Activated B cell treated with CpG ODN at 0.5 μM for 24 hours (primary cell): ENCODE measurements at regions not wholly inside any gene's neighbourhood (a gene's known extent, or its start where the extent isn't known, plus 50 kb on each side); places are given as distances from the start of the nearest gene placed in this dataset.
"Not testable (repeated sequence)": the region's sequence is repeated elsewhere in the genome, so short reads cannot be mapped to it uniquely, and the experiment has no call there.

Experiments
- ATAC-seq: fragments of 200-7000 bp; cut with Tn5 transposase; one replicate; pipeline ENCODE4 v1.10.0; 2021; ENCODE audit warnings: low read depth, mild to moderate bottlenecking, moderate library complexity
- CTCF ChIA-PET: fragments of 350-600 bp; sonication (Branson Sonifier 250); formaldehyde crosslinking; loops from one replicate; lab custom pipeline; 2021; ENCODE audit warnings: antibody characterized with exemption; lab: Charles Lee
- POLR2A ChIA-PET: fragments of 350-600 bp; sonication (Branson Sonifier 250); formaldehyde crosslinking; loops from one replicate; lab custom pipeline; 2021; ENCODE audit warnings: antibody characterized with exemption; lab: Charles Lee
- DNase-seq: peaks from one replicate; pipeline ENCODE4 v3.0.0; 2022
- H3K27ac Mint-ChIP-seq: one replicate; pipeline ENCODE4 v1.8.0; 2020; ENCODE audit warnings: mixed read lengths
- H3K27me3 Mint-ChIP-seq: one replicate; pipeline ENCODE4 v1.8.0; 2021; ENCODE audit warnings: mixed read lengths
- H3K36me3 Mint-ChIP-seq: one replicate; pipeline ENCODE4 v1.8.0; 2021; ENCODE audit warnings: low read depth, mixed read lengths
- H3K4me1 Mint-ChIP-seq: one replicate; pipeline ENCODE4 v1.8.0; 2021; ENCODE audit warnings: mixed read lengths
- H3K4me3 Mint-ChIP-seq: one replicate; pipeline ENCODE4 v1.8.0; 2020; ENCODE audit warnings: mild to moderate bottlenecking, mixed read lengths
- H3K9me3 Mint-ChIP-seq: one replicate; pipeline ENCODE4 v1.8.0; 2020; ENCODE audit warnings: mixed read lengths
- intact Hi-C: fragments of 100-400 bp; cut with micrococcal nuclease; formaldehyde crosslinking; loops from one replicate; pipeline ENCODE4 v1.15.1; 2024
- TF ChIP-seq, protein P1 (sequence below): fragments of 200-600 bp; IDR thresholded peaks from one replicate; pipeline ENCODE4 v1.8.0; 2022; ENCODE audit warnings: antibody characterized with exemption, mild to moderate bottlenecking

DNA sequence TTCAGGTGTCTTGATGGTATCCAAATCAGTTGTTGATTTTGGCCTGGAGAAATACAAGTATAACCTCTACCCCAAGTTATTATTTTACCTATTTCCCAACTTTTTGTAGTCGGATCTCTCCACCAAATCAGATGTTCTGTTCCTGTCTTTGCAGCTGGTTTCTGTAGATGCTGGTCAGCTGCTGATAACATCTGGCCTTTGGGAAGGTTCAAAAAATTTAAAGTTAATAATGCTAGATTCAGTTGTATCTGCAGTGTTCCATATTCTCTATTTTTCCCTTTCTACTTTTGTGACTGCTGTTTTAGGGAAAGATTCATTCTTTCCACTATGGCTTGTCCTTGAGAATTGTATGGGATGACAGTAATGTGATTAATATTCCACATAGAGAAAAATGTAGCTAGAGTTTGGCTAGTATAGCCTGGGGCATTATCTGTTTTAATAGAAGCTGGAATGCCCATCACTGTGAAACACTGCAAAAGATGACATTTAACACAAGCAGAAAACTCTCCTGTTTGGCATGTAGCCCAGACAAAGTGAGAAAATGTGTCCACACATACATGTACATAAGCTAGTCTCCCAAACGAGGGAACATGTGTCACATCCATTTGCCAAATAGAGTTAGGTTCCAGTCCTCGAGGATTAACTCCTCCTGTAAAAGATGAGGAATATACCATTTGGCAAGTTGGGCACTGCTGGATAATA is 99.2 kb downstream of the ZNF100 start:
- peaks cover 16% of the 10 kb centered on the region for H3K9me3 Mint-ChIP-seq
- CTCF ChIA-PET, DNase-seq, intact Hi-C loops, H3K27me3 Mint-ChIP-seq, ATAC-seq, POLR2A ChIA-PET, H3K4me3 Mint-ChIP-seq, H3K36me3 Mint-ChIP-seq, H3K27ac Mint-ChIP-seq, H3K4me1 Mint-ChIP-seq: not testable (repeated sequence)

DNA sequence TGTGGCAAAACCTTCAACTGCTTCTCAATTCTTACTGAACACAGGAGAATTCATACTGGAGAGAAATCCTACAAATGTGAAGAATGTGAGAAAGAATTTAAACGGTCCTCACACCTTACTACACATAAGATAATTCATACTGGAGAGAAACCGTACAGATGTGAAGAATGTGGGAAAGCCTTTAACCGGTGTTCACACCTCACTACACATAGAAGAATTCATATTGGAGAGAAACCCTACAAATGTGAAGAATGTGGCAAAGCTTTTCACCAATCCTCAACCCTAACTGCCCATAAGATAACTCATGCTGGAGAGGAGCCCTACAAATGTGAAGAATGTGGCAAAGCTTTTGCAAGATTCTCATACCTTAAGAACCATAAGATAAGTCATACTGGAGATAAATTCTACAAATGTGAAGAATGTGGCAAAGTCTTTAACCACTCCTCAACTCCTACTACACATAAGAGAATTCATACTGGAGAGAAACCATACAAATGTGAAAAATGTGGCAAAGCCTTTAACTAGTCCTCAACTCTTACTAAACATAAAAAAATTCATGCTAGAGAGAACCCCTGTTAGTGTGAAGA is 111.7 kb downstream of the ZNF100 start:
- no peak for DNase-seq
- intact Hi-C loops = no loop called here
- CTCF ChIA-PET = no interaction called here
- no peak for ATAC-seq
- Mint-ChIP-seq H3K27me3 (no peaks in the 10 kb centered on the region), H3K4me3 (no peak overlapping the region), H3K27ac (no peak overlapping the region), H3K36me3 (no peaks in the 10 kb centered on the region), H3K9me3 (peaks cover 15% of the 10 kb centered on the region), H3K4me1 (no peaks in the 10 kb centered on the region)
- POLR2A ChIA-PET = no interaction called here
- TF ChIP-seq, protein P1, sequence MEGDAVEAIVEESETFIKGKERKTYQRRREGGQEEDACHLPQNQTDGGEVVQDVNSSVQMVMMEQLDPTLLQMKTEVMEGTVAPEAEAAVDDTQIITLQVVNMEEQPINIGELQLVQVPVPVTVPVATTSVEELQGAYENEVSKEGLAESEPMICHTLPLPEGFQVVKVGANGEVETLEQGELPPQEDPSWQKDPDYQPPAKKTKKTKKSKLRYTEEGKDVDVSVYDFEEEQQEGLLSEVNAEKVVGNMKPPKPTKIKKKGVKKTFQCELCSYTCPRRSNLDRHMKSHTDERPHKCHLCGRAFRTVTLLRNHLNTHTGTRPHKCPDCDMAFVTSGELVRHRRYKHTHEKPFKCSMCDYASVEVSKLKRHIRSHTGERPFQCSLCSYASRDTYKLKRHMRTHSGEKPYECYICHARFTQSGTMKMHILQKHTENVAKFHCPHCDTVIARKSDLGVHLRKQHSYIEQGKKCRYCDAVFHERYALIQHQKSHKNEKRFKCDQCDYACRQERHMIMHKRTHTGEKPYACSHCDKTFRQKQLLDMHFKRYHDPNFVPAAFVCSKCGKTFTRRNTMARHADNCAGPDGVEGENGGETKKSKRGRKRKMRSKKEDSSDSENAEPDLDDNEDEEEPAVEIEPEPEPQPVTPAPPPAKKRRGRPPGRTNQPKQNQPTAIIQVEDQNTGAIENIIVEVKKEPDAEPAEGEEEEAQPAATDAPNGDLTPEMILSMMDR = no peak

GRCh38 chr19:21651478-21651877 is 115.9 kb downstream of the ZNF100 start:
- H3K4me3 Mint-ChIP-seq, H3K4me1 Mint-ChIP-seq, POLR2A ChIA-PET, H3K27me3 Mint-ChIP-seq, DNase-seq, H3K27ac Mint-ChIP-seq, H3K36me3 Mint-ChIP-seq, ATAC-seq, intact Hi-C loops, CTCF ChIA-PET: not testable (repeated sequence)
- H3K9me3 Mint-ChIP-seq = peaks cover 23% of the 10 kb centered on the region

GRCh38 chr19:21638776-21639175 is 128.6 kb downstream of the ZNF100 start:
- ChIA-PET CTCF (no interaction called here), POLR2A (no interaction called here)
- DNase-seq (no peak), ATAC-seq (no peak)
- Mint-ChIP-seq H3K4me3 (no peak overlapping the region), H3K9me3 (peaks cover 12% of the 10 kb centered on the region), H3K27me3 (no peaks in the 10 kb centered on the region), H3K36me3 (no peaks in the 10 kb centered on the region), H3K27ac (no peak overlapping the region), H3K4me1 (no peaks in the 10 kb centered on the region)
- TF ChIP-seq, protein P1 = no peak
- intact Hi-C loops = no loop called here

GRCh38 chr19:21626924-21627697 is 121.7 kb downstream of the ZNF429 start:
- Mint-ChIP-seq H3K4me3 (no peak overlapping the region), H3K27me3 (peaks cover 2% of the 10 kb centered on the region), H3K9me3 (peaks cover 7% of the 10 kb centered on the region), H3K36me3 (no peaks in the 10 kb centered on the region), H3K4me1 (no peaks in the 10 kb centered on the region), H3K27ac (no peak overlapping the region)
- ChIA-PET CTCF (no interaction called here), POLR2A (no interaction called here)
- DNase-seq (no peak), ATAC-seq (no peak)
- TF ChIP-seq, protein P1 = no peak
- intact Hi-C loops = no loop called here

DNA sequence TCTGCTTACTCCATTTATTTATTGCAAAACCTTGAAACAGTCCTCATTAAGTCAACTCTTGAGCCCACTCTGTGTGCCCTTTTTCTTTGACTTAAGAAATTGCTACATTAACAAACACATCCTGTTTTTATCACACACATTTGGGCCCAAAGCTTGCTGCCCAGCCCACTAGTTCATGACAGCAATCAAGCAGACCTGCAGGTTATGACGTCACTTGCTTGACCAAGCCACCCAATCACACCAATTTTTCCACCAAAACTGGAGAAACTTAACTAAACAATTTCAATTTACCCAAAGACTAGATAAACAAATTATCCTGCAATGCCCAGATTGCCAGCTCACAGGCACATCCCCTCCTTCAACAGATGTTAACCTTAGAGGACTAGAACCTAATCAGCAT is 120.7 kb downstream of the ZNF429 start:
- Mint-ChIP-seq H3K4me1 (no peaks in the 10 kb centered on the region), H3K27me3 (peaks cover 2% of the 10 kb centered on the region), H3K4me3 (no peak overlapping the region), H3K27ac (no peak overlapping the region), H3K9me3 (peaks cover 7% of the 10 kb centered on the region), H3K36me3 (no peaks in the 10 kb centered on the region)
- DNase-seq = no peak
- ChIA-PET POLR2A (no interaction called here), CTCF (no interaction called here)
- intact Hi-C loops = no loop called here
- TF ChIP-seq, protein P1 = no peak
- ATAC-seq = no peak
